HK-2 (cell line): ENCODE measurements at regions not wholly inside any gene's neighbourhood (a gene's known extent, or its start where the extent isn't known, plus 50 kb on each side); places are given as distances from the start of the nearest gene placed in this dataset.

Source experiments
- DNase-seq: peaks from one replicate; pipeline ENCODE4 v3.0.0-alpha.2; 2018; ENCODE audit not compliant: unreplicated experiment

- DNase-seq: no peak
Measured at GRCh38 chr13:47120282-47120681, 223.4 kb upstream of the HTR2A start.

DNA sequence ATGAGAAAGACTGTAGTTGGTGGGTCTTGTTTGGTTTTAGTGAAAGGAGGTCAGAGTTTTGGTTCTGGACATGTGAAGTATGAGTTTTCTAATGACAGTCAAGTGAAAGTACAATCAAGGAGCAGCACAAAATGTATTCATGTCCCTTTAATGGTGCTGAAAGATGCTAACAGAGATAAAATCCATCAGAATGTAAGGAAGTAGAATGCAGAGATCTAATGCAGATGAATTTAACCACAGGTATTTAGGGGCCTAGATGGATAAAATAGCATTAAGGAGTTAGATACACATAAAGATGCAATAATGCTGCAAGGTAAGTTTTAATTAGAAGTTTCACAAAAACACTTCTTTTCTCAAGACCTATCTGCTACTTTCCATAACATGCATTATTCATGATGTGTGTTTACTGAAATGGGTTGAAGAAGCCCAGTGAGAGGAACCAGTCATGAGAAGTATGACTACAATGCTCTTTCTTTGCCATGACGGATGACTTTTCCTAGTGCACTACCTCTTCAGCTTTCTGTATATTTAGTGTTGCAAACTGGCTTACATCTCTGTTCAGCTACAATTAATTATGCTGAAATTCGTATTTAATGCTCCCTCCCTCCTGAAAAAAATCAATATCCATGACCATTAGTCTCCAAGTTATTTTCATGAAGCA, 222.9 kb upstream of the HTR2A start:
- DNase-seq: no peak

DNA sequence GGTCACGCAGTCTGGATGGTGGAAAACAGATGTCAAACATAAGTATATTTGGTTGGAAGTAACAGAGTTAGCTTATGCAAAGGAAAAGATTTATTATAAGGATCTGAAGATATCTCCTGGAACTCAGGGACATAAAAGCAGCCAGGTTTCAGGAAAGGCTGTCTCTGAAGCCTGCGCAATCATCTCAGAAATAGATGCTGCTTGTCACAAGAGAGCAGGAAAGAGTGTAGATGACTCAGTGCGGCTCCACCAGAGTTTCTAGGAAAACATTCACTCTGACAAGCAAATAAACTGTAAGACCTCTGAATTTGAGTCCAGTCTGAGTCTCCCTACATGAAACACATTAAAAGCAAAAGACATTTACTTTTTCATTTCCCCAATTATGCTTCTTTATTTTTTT, 220.4 kb upstream of the HTR2A start:
- no peak for DNase-seq

DNA sequence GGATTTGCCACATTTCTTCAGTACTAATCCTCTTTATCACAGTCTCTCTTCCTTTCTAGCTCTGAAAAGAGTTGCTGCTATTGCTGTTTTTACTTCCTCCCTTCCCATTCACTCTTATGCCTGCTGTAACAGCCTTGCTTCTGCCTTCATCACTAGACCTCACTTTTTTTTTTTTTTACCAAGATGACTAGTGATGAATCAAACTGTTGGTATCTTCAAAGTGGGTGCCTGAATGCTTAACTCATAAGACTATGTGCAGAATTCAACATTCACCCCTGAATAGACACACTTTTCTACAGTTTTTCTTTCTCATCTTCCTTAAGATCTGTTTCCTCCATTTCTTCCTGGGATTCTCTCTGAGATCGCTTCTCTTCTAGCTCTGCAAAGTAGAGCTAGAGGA, 217.2 kb upstream of the HTR2A start:
- DNase-seq: no peak

GRCh38 chr13:47112903-47113299, 216.0 kb upstream of the HTR2A start:
- no peak for DNase-seq

DNA sequence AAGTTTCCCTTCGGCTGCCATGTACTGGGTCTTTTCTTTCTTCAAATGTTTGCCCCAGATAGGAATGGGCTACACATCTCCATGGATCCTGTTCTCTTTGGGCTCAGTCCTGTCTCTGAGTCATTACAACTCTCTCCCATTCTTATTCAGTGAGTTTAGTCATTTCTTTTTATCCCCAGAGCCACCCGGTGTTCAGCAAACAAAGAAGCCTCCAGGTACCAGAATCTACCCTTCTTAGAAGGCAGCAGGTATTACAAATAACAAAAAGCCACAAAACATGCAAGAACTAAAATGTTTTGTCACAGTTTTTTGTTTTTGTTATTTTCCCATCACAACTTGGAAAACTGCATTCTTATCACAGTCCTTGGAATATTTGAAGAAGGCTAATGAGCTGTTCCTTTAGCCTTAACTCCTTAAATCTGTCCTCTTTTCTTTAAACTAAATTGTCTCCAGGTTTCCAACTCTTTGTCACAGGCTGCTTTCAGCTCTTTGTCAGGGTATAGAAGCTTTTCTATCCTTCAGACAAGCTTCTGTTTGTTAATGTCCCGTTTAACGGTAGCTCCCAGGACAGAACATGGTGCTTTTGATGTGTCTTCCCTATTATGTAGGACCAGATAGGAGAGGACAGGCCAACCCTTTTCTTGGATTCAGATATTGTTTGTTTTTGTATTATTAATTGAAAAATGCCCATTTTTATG, 215.5 kb upstream of the HTR2A start:
- DNase-seq: no peak

GRCh38 chr13:47111499-47111898, 214.6 kb upstream of the HTR2A start:
- DNase-seq: no peak

- no peak for DNase-seq
Measured at GRCh38 chr13:47110833-47111240, 214.0 kb upstream of the HTR2A start.

- no peak for DNase-seq
Measured at GRCh38 chr13:47110141-47110540, 213.3 kb upstream of the HTR2A start.

GRCh38 chr13:47109028-47109427, 212.2 kb upstream of the HTR2A start:
- DNase-seq: no peak

DNA sequence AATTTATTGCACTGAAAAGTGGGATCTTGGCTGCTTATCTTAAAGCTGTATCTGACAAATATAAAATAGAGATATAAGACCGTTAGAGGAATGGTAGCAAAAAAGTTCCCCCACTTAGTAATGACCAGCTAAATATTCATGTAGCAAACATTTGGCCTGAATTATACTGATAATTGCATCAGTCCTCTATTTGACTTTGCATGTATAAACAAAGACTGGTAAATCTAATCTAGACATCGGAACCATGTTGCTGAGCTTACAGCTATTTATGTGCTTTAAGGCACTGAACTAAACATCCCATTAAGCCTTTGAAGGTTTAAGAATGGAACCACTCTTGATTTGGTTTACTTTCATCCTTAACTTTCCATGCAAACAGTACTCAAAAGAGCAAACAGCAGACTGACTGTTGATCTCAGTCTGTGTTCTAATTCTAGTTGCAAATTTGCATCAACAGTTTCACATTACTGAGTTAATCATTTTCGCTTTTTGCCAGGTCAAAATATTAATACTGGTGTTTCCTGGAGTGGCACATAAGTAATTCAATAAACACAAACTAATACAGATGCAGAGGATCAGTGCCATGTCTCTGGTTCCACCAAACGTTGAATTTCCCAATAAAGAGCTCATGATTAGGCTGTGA, 203.5 kb upstream of the HTR2A start:
- DNase-seq: no peak

DNA sequence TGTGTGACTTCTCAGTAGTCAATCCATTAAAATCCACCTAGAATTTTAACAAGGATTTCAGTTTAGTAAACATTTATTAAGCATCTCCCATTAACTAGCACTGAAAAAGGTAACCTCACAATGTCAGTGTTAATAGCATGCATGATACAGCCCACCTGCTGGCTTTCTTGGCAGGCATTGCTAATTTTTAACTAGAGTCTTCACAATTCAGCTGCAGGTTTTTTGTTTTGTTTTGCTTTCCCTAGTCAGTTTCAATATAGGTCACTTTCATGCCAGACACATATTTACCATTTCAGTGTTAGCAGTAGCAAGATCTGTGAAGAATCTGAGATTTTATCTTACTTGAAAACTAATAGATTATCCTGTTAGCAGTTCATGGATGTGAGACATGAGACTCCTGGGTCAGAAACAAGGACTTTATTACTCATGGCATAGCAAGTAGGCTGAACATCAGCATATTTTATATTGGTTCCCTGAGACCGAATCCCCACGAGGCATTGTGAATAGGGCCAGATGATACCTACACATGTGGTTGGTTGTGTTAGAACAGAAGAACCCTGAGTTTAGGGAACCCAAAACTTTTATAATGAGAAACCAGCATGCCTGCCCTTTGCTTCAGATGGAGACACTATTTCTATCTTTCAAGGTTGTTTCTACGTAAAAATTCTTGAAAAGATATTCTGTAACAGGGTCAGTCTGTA, 198.0 kb upstream of the HTR2A start:
- no peak for DNase-seq

GRCh38 chr13:47092202-47092601, 195.3 kb upstream of the HTR2A start:
- no peak for DNase-seq

- no peak for DNase-seq
Measured at GRCh38 chr13:47087841-47088240, 191.0 kb upstream of the HTR2A start.

DNA sequence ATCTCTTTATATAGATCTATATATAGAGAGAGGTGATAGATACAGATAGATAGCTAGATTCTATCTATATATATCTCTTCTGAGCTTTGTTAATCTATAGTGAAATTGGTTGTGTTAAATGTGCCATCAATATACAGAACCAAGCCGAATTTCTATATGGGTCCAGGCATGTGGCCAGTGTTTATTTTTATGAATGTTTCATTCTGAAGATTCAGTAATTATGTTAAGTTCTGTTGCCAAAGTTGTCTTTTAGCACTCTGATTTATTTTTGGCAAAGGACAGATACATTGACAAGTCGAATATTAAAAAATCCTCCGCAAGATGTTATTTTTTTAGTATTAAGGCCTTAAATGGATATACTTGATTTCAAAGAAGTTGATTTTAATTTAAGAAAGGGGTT, 190.4 kb upstream of the HTR2A start:
- DNase-seq: no peak

GRCh38 chr13:47085346-47085745, 188.5 kb upstream of the HTR2A start:
- DNase-seq: no peak

GRCh38 chr13:47081850-47082249, 185.0 kb upstream of the HTR2A start:
- no peak for DNase-seq

- no peak for DNase-seq
Measured at GRCh38 chr13:47081246-47081645, 184.4 kb upstream of the HTR2A start.

DNA sequence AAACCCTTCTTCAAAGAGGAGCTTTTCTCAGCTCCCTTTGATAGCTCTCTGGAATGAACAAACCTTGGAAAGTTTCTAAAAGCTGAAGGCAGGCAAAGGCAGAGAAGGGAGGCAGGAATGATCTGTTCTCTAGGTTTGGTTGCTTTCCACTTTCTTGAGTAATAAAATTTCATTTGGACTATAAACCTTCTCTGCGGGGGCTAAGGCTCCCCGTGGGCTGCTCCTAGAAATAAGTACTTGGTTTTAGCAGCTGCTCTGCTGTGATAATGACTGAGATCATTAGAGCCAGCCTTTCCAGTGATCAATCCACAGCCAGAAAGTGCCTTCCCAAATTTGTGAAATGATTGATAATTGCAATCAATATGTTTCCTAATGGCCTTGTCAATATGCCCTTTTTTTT, 183.8 kb upstream of the HTR2A start:
- no peak for DNase-seq

GRCh38 chr13:47076500-47076899, 179.6 kb upstream of the HTR2A start:
- DNase-seq: no peak

- no peak for DNase-seq
Measured at GRCh38 chr13:47069133-47069532, 172.3 kb upstream of the HTR2A start.

DNA sequence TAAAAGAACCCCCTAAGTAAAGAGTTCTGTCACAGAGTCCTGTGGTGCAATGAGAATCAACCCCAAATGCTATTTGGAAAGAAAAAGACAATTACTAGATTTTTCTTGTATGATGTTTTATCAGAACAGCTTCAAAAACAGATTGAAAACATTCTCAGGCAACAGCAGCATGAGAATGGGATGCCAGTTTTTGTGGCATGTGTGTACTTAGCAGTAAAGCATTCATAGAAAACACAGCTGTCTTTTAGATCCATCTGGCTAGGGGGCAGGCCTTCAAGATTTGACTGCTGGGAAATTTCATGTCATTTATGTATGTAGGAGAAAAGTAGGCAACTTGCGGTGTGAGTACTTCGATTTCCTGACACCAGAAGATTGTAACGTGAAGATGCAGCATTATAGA, 170.5 kb upstream of the HTR2A start:
- no peak for DNase-seq

DNA sequence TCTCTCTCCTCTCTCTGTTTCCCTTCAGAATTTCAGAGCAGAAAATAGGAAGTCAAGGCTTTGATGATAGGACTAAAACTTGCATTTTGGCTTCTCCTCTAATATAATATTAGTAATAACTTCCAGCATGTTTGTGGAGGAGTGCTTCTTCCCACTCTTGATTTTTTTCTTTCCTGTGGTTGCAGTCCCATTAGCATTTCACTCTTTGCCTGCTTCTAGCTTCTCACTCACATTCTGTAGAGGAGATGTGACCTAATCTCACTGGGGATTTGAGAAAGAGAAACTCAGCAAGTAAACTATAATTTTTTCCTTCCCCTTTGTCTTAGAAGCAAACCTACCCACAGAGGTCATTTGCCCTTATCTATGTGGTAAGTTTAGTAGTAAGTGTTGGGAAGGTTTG, 169.4 kb upstream of the HTR2A start:
- no peak for DNase-seq
